H9 (cell line): ENCODE measurements at regions not wholly inside any gene's neighbourhood (a gene's known extent, or its start where the extent isn't known, plus 50 kb on each side); places are given as distances from the start of the nearest gene placed in this dataset.

Experiments
- DNase-seq: peaks from one replicate; pipeline ENCODE4 v3.0.0-alpha.2; 2017
- H2AFZ ChIP-seq: one replicate; pipeline ENCODE4 v1.6.1; 2013; ENCODE audit warnings: mild to moderate bottlenecking, low read length, control low read depth, moderate library complexity
- H2AK5ac ChIP-seq: 2 replicates; pipeline ENCODE4 v1.6.1; 2013; ENCODE audit warnings: low read length, control low read depth, mixed read lengths; ENCODE audit not compliant: insufficient read length
- H2BK120ac ChIP-seq: one replicate; pipeline ENCODE4 v1.6.1; 2013; ENCODE audit warnings: low read depth, mild to moderate bottlenecking, low read length, control low read depth, inconsistent platforms; ENCODE audit not compliant: poor library complexity, severe bottlenecking
- H2BK12ac ChIP-seq: 2 replicates; pipeline ENCODE4 v1.6.1; 2013; ENCODE audit warnings: low read length, control low read depth, mixed read lengths, low read depth; ENCODE audit not compliant: insufficient read length
- H2BK15ac ChIP-seq: 2 replicates; pipeline ENCODE4 v1.6.1; 2013; ENCODE audit warnings: low read depth, low read length, control low read depth
- H2BK20ac ChIP-seq: one replicate; pipeline ENCODE4 v1.6.1; 2013; ENCODE audit warnings: low read depth, mild to moderate bottlenecking, low read length, control low read depth, inconsistent platforms; ENCODE audit not compliant: poor library complexity, severe bottlenecking
- H2BK5ac ChIP-seq: 2 replicates; pipeline ENCODE4 v1.6.1; 2013; ENCODE audit warnings: low read length, control low read depth, mixed read lengths; ENCODE audit not compliant: insufficient read length
- H3K14ac ChIP-seq: 2 replicates; pipeline ENCODE4 v1.6.1; 2013; ENCODE audit warnings: low read length, control low read depth; ENCODE audit not compliant: insufficient read depth
- H3K18ac ChIP-seq: 2 replicates; pipeline ENCODE4 v1.6.1; 2013; ENCODE audit warnings: low read depth, mild to moderate bottlenecking, mixed read lengths, low read length, control low read depth; ENCODE audit not compliant: insufficient read length
- H3K23ac ChIP-seq: 2 replicates; pipeline ENCODE4 v1.6.1; 2013; ENCODE audit warnings: low read length, control low read depth, mixed read lengths, low read depth; ENCODE audit not compliant: insufficient read length
- H3K23me2 ChIP-seq: 2 replicates; pipeline ENCODE4 v1.6.1; 2013; ENCODE audit warnings: low read depth, mild to moderate bottlenecking, mixed read lengths, low read length, control low read depth; ENCODE audit not compliant: insufficient read length, poor library complexity, severe bottlenecking
- H3K27ac ChIP-seq: 2 replicates; pipeline ENCODE4 v1.5.1; 2013; ENCODE audit warnings: low read length, control low read depth, mixed read lengths, low read depth; ENCODE audit not compliant: insufficient read length
- H3K27me3 ChIP-seq: 2 replicates; pipeline ENCODE4 v1.6.1; 2013; ENCODE audit warnings: low read length, control low read depth, inconsistent platforms; ENCODE audit not compliant: insufficient read depth
- H3K4ac ChIP-seq: 2 replicates; pipeline ENCODE4 v1.6.1; 2013; ENCODE audit warnings: low read depth, mild to moderate bottlenecking, control low read depth, inconsistent platforms, low read length, moderate library complexity
- H3K4me1 ChIP-seq: 2 replicates; pipeline ENCODE4 v1.6.1; 2013; ENCODE audit warnings: low read length, control low read depth, inconsistent platforms; ENCODE audit not compliant: insufficient read depth
- H3K4me2 ChIP-seq: 2 replicates; pipeline ENCODE4 v1.6.1; 2013; ENCODE audit warnings: low read length, control low read depth, mixed read lengths; ENCODE audit not compliant: insufficient read length, insufficient read depth
- H3K56ac ChIP-seq: 2 replicates; pipeline ENCODE4 v1.6.1; 2013; ENCODE audit warnings: low read depth, mild to moderate bottlenecking, mixed read lengths, low read length, control low read depth; ENCODE audit not compliant: insufficient read length
- H3K79me1 ChIP-seq: 2 replicates; pipeline ENCODE4 v1.6.1; 2013; ENCODE audit warnings: low read depth, mild to moderate bottlenecking, moderate library complexity, low read length, control low read depth, inconsistent platforms; ENCODE audit not compliant: insufficient read depth, poor library complexity, severe bottlenecking
- H3K79me2 ChIP-seq: 2 replicates; pipeline ENCODE4 v1.6.1; 2013; ENCODE audit warnings: low read length, control low read depth, inconsistent platforms; ENCODE audit not compliant: insufficient read depth
- H3K9ac ChIP-seq: 2 replicates; pipeline ENCODE4 v1.6.1; 2013; ENCODE audit warnings: low read length, control low read depth, mixed read lengths; ENCODE audit not compliant: insufficient read length; ENCODE audit errors: extremely low read depth
- H3K9me3 ChIP-seq: one replicate; pipeline ENCODE4 v1.6.1; 2013; ENCODE audit warnings: low read depth, low read length, inconsistent platforms; ENCODE audit not compliant: control insufficient read depth
- H3T11ph ChIP-seq: one replicate; pipeline ENCODE4 v1.6.1; 2013; ENCODE audit warnings: mild to moderate bottlenecking, low read length, control low read depth, inconsistent platforms
- H4K20me1 ChIP-seq: one replicate; pipeline ENCODE4 v1.6.1; 2013; ENCODE audit not compliant: control insufficient read depth, insufficient read length, insufficient read depth
- H4K5ac ChIP-seq: 2 replicates; pipeline ENCODE4 v1.6.1; 2013; ENCODE audit warnings: low read depth, mild to moderate bottlenecking, mixed read lengths, low read length, control low read depth; ENCODE audit not compliant: insufficient read length
- H4K8ac ChIP-seq: replicated peaks from 2 replicates; pipeline ENCODE4 v1.6.1; 2013; ENCODE audit warnings: low read length, control low read depth, mixed read lengths, low read depth; ENCODE audit not compliant: insufficient read length
- H4K91ac ChIP-seq: 2 replicates; pipeline ENCODE4 v1.6.1; 2013; ENCODE audit warnings: low read depth, mild to moderate bottlenecking, moderate library complexity, mixed read lengths, low read length, control low read depth; ENCODE audit not compliant: insufficient read length
- H3K27ac Mint-ChIP-seq, 3 experiments: 2 replicates in 2 of 3; 3 replicates in 1 of 3; pipeline ENCODE4 v1.8.0; 2020 to 2021; ENCODE audit warnings: mixed read lengths in 3 of 3, mild to moderate bottlenecking in 1 of 3, moderate library complexity in 1 of 3
- H3K27me3 Mint-ChIP-seq: 2 replicates; pipeline ENCODE4 v1.8.0; 2021; ENCODE audit warnings: low read depth, mild to moderate bottlenecking, moderate library complexity, mixed read lengths
- H3K36me3 Mint-ChIP-seq, 3 experiments: 2 replicates in 2 of 3; 3 replicates in 1 of 3; pipeline ENCODE4 v1.8.0; 2020 to 2021; ENCODE audit warnings: low read depth in 3 of 3, mixed read lengths in 3 of 3; ENCODE audit not compliant: insufficient read depth in 1 of 3
- H3K4me1 Mint-ChIP-seq, 2 experiments: 2 replicates each; pipeline ENCODE4 v1.8.0; 2020; ENCODE audit warnings: mixed read lengths in 2 of 2
- H3K4me3 Mint-ChIP-seq, 2 experiments: 2 replicates in 1 of 2; 3 replicates in 1 of 2; pipeline ENCODE4 v1.8.0; 2020 to 2021; ENCODE audit warnings: mild to moderate bottlenecking in 2 of 2, mixed read lengths in 2 of 2, moderate library complexity in 1 of 2
- H3K9me3 Mint-ChIP-seq, 2 experiments: 2 replicates in 1 of 2; 3 replicates in 1 of 2; pipeline ENCODE4 v1.8.0; 2020; ENCODE audit warnings: mild to moderate bottlenecking in 2 of 2, mixed read lengths in 2 of 2, moderate library complexity in 1 of 2
- WGBS: extraction: QIAGEN DNeasy Blood & Tissue Kit; methylation state at CpG from one replicate; pipeline ENCODE4 v1.1.7; 2013; ENCODE audit warnings: missing lambda C conversion rate, low lambda C conversion rate, mixed read lengths; ENCODE audit not compliant: insufficient read length; ENCODE audit errors: extremely low coverage; 5-methylcytosine and 5-hydroxymethylcytosine counted together
- TF ChIP-seq, protein P1 (sequence below): fragments of 200-600 bp; sonication (generic); conservative IDR thresholded peaks from 3 replicates; pipeline ENCODE4 v1.8.0; 2021; ENCODE audit warnings: antibody characterized with exemption, mild to moderate bottlenecking

DNA sequence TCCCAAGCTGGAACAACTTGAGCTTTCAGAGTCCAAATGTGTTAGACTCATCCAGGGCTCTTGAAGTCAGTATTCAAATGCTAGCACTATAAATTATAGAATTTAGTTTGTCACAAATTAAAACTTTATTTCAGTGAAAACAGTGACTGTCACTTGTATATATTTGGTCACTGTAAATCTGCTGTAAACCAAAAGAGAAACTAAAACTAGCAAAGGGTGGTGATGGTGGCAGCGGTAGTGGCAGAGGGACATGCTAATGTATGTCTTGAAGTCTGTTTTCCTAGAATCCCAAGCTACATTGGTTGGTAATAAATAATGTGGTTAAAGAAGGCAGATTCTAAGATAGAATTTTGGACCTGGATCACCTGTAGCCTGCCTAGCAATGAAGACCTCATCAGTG, 140.4 kb upstream of the CENPW start:
- H3K4ac ChIP-seq: no peak overlapping the region
- no peaks in the 10 kb centered on the region for H3K79me1 ChIP-seq
- no peaks in the 10 kb centered on the region for H3K4me1 ChIP-seq
- no peak overlapping the region for H3K56ac ChIP-seq
- no peak overlapping the region for H2BK15ac ChIP-seq
- Mint-ChIP-seq H3K9me3 (no peaks in the 10 kb centered on the region), H3K4me3 (no peak overlapping the region), H3K27me3 (no peaks in the 10 kb centered on the region; the same call in 1 of the 2 replicates), H3K36me3 (no peaks in the 10 kb centered on the region), H3K4me1 (peaks cover 0 to 2% of the 10 kb centered on the region in 2 experiments; a peak in 1 of 4 replicates), H3K27ac (no peak overlapping the region)
- H2BK12ac ChIP-seq: no peak overlapping the region
- no CpG with 5 or more reads among the region's 1 CpG for WGBS
- no peaks in the 10 kb centered on the region for H3K27me3 ChIP-seq
- no peak overlapping the region for H3K9ac ChIP-seq
- no peak overlapping the region for H2BK5ac ChIP-seq
- H3K14ac ChIP-seq: no peak overlapping the region
- H4K8ac ChIP-seq: no peak overlapping the region
- no peaks in the 10 kb centered on the region for H3K9me3 ChIP-seq
- H3K23ac ChIP-seq: no peak overlapping the region
- no peak for DNase-seq
- no peak overlapping the region for H2AK5ac ChIP-seq
- H3K27ac ChIP-seq: no peak overlapping the region
- no peak overlapping the region for H4K91ac ChIP-seq
- no peaks in the 10 kb centered on the region for H3K79me2 ChIP-seq
- H3K23me2 ChIP-seq: no peaks in the 10 kb centered on the region
- H4K5ac ChIP-seq: no peak overlapping the region
- H2AFZ ChIP-seq: no peak overlapping the region
- H2BK20ac ChIP-seq: no peak overlapping the region
- H3K4me2 ChIP-seq: no peak overlapping the region
- no peak overlapping the region for H3K18ac ChIP-seq
- no peaks in the 10 kb centered on the region for H4K20me1 ChIP-seq
- no peak overlapping the region for H3T11ph ChIP-seq
- H2BK120ac ChIP-seq: no peak overlapping the region
- TF ChIP-seq, protein P1, sequence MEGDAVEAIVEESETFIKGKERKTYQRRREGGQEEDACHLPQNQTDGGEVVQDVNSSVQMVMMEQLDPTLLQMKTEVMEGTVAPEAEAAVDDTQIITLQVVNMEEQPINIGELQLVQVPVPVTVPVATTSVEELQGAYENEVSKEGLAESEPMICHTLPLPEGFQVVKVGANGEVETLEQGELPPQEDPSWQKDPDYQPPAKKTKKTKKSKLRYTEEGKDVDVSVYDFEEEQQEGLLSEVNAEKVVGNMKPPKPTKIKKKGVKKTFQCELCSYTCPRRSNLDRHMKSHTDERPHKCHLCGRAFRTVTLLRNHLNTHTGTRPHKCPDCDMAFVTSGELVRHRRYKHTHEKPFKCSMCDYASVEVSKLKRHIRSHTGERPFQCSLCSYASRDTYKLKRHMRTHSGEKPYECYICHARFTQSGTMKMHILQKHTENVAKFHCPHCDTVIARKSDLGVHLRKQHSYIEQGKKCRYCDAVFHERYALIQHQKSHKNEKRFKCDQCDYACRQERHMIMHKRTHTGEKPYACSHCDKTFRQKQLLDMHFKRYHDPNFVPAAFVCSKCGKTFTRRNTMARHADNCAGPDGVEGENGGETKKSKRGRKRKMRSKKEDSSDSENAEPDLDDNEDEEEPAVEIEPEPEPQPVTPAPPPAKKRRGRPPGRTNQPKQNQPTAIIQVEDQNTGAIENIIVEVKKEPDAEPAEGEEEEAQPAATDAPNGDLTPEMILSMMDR: no peak
